ENCODE measurements at regions not wholly inside any gene's neighbourhood (a gene's known extent, or its start where the extent isn't known, plus 50 kb on each side); places are given as distances from the start of the nearest gene placed in this dataset.

DNA sequence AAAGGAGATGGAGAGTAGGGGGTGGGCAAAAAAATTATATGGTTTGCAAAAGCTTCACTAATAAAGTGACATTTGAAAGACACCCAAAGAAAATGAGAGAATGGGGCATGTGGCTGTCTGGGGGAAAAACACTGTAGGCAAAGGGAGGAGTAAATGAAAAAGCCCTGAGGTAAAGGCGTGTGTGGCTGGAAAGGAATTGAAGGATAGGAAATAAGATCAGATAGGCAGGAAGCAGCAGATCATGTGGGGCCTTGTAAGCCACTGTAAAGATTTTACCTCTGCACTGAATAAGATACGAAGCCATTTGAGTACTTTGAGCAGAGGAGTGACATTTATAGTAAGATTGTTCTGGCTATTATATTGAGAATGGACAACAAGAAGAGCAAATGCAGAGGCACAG lies 49.8 kb upstream of the FDX1 start:
- intact Hi-C loops (cut with DNase I) = loop anchor here (5.0 kb wide), 2 partner anchors 52 to 433 kb away; no protein-coding TSS in a partner anchor
- DNase-seq (ENCODE audit: low spot score) = no peak

Data from cardiac septum (tissue), 1 donor.